ENCODE measurements at regions not wholly inside any gene's neighbourhood (a gene's known extent, or its start where the extent isn't known, plus 50 kb on each side); places are given as distances from the start of the nearest gene placed in this dataset.

GRCh38 chr1:40928699-40929098, 50.8 kb upstream of the CTPS1 start:
- H4K8ac ChIP-seq (ENCODE audit: low read depth, low read length): no peak overlapping the region
- H2AK5ac ChIP-seq (ENCODE audit: low read depth, low read length): no peak overlapping the region
- no peak overlapping the region for H3K4ac ChIP-seq (ENCODE audit: low read length)
- H3K14ac ChIP-seq (ENCODE audit: low read length): no peak overlapping the region
- no peak overlapping the region for H3K27ac ChIP-seq (replicated peaks; ENCODE audit: low read length)
- no peak overlapping the region for H2BK12ac ChIP-seq (ENCODE audit: low read length)
- H3K4me2 ChIP-seq (ENCODE audit: insufficient read depth, low read length, poor library complexity, severe bottlenecking): no peak overlapping the region
- H3K4me3 ChIP-seq (ENCODE audit: low read length in 2 of 2): no peak overlapping the region
- H3K27me3 ChIP-seq (ENCODE audit: control insufficient read depth in 3 of 3, insufficient read depth in 3 of 3, low read depth in 1 of 3, low read length in 3 of 3): peaks cover 0 to 4% (median 0%) of the 10 kb centered on the region in 3 experiments
- H3K4me1 ChIP-seq (ENCODE audit: control insufficient read depth in 2 of 2, insufficient read depth in 1 of 2, low read depth in 1 of 2, low read length in 2 of 2): peaks cover 0 to 5% of the 10 kb centered on the region in 2 donors
- H4K91ac ChIP-seq (ENCODE audit: low read depth, low read length, poor library complexity): no peak overlapping the region
- DNase-seq (ENCODE audit: low spot score): no peak
- WGBS, 2 donors (ENCODE audit: extremely low coverage in 2 of 2, insufficient read length in 2 of 2, insufficient replicate concordance in 1 of 2): no CpG with 5 or more reads among the region's 2 CpGs
- H2AFZ ChIP-seq (ENCODE audit: low read length): no peak overlapping the region
- no peak overlapping the region for H2BK120ac ChIP-seq (ENCODE audit: low read depth, low read length)
- no peak overlapping the region for H2BK5ac ChIP-seq (ENCODE audit: low read length)
- H3K79me1 ChIP-seq (ENCODE audit: low read depth, low read length): no peaks in the 10 kb centered on the region
- H2BK15ac ChIP-seq (ENCODE audit: low read length): no peak overlapping the region
- no peak overlapping the region for H3K18ac ChIP-seq (ENCODE audit: low read length)
- H3K23ac ChIP-seq (ENCODE audit: low read depth, low read length, poor library complexity): no peak overlapping the region
- H3K9ac ChIP-seq (ENCODE audit: low read depth, low read length, poor library complexity): no peak overlapping the region
- H3K9me3 ChIP-seq (replicated peaks in 1 of 2; ENCODE audit: control insufficient read depth in 2 of 2, insufficient read depth in 1 of 2, low read depth in 1 of 2, low read length in 2 of 2): no peaks in the 10 kb centered on the region
- no peaks in the 10 kb centered on the region for H3K36me3 ChIP-seq (replicated peaks in 1 of 2; ENCODE audit: control insufficient read depth in 2 of 2, insufficient read depth in 2 of 2, low read length in 2 of 2)

DNA sequence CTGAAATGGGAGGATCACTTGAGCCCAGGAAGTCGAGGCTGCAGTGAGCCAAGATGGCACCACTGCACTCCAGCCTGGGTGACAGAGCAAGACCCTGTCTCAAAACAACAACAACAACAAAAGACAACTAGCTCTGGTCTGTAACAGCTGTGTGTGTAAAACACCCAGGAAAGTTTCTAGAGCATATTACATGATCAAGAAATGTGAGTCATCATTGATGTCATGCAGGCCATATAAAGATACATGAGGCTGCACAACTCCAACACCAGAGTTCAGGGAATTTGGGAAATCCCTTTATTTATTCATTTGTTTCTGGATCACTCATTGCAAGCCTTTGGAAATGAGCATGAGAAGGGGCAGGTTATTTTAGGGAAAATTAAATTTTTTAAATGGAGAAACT, 50.3 kb upstream of the CTPS1 start:
- Histone ChIP-seq H3K4ac (ENCODE audit: low read length) (no peak overlapping the region), H3K4me2 (ENCODE audit: insufficient read depth, low read length, poor library complexity, severe bottlenecking) (no peak overlapping the region), H2BK15ac (ENCODE audit: low read length) (no peak overlapping the region), H4K8ac (ENCODE audit: low read depth, low read length) (no peak overlapping the region), H3K27ac (replicated peaks; ENCODE audit: low read length) (no peak overlapping the region), H3K18ac (ENCODE audit: low read length) (no peak overlapping the region), H3K36me3 (replicated peaks in 1 of 2; ENCODE audit: control insufficient read depth in 2 of 2, insufficient read depth in 2 of 2, low read length in 2 of 2) (no peaks in the 10 kb centered on the region), H2AK5ac (ENCODE audit: low read depth, low read length) (no peak overlapping the region), H3K79me1 (ENCODE audit: low read depth, low read length) (no peaks in the 10 kb centered on the region), H3K23ac (ENCODE audit: low read depth, low read length, poor library complexity) (no peak overlapping the region), H3K14ac (ENCODE audit: low read length) (no peak overlapping the region), H3K9ac (ENCODE audit: low read depth, low read length, poor library complexity) (no peak overlapping the region), H2AFZ (ENCODE audit: low read length) (no peak overlapping the region), H2BK120ac (ENCODE audit: low read depth, low read length) (no peak overlapping the region), H3K4me3 (ENCODE audit: low read length in 2 of 2) (no peak overlapping the region), H3K27me3 (ENCODE audit: control insufficient read depth in 3 of 3, insufficient read depth in 3 of 3, low read depth in 1 of 3, low read length in 3 of 3) (peaks cover 0 to 4% (median 0%) of the 10 kb centered on the region in 3 experiments), H2BK12ac (ENCODE audit: low read length) (no peak overlapping the region), H3K9me3 (replicated peaks in 1 of 2; ENCODE audit: control insufficient read depth in 2 of 2, insufficient read depth in 1 of 2, low read depth in 1 of 2, low read length in 2 of 2) (no peaks in the 10 kb centered on the region), H3K4me1 (ENCODE audit: control insufficient read depth in 2 of 2, insufficient read depth in 1 of 2, low read depth in 1 of 2, low read length in 2 of 2) (peaks cover 0 to 5% of the 10 kb centered on the region in 2 donors), H4K91ac (ENCODE audit: low read depth, low read length, poor library complexity) (no peak overlapping the region), H2BK5ac (ENCODE audit: low read length) (no peak overlapping the region)
- no peak for DNase-seq (ENCODE audit: low spot score)
- no CpG with 5 or more reads among the region's 1 CpG for WGBS, 2 donors (ENCODE audit: extremely low coverage in 2 of 2, insufficient read length in 2 of 2, insufficient replicate concordance in 1 of 2)
